PFSK-1 (cell line): ENCODE measurements at regions not wholly inside any gene's neighbourhood (a gene's known extent, or its start where the extent isn't known, plus 50 kb on each side); places are given as distances from the start of the nearest gene placed in this dataset.

Experiments used
- FOXP2 ChIP-seq: optimal IDR thresholded peaks from 2 replicates; pipeline ENCODE3; 2011; ENCODE audit warnings: borderline replicate concordance, control low read depth, inconsistent platforms; ENCODE audit not compliant: insufficient read depth; ENCODE audit errors: extremely low read length, extremely low read depth
- POLR2AphosphoS5 ChIP-seq: IDR thresholded peaks from 2 replicates; pipeline ENCODE4 v1.6.1; 2012; ENCODE audit warnings: low read depth, mild to moderate bottlenecking, control low read depth, low read length, moderate library complexity
- SIN3A ChIP-seq: IDR thresholded peaks from 2 replicates; pipeline ENCODE4 v1.6.1; 2012; ENCODE audit warnings: mild to moderate bottlenecking, low read length, moderate library complexity, borderline replicate concordance; ENCODE audit not compliant: insufficient read depth
- TAF1 ChIP-seq: IDR thresholded peaks from 2 replicates; pipeline ENCODE4 v1.6.1; 2012; ENCODE audit warnings: low read length, control low read depth, borderline replicate concordance; ENCODE audit not compliant: insufficient read depth
- TF ChIP-seq, protein P1 (sequence below), 2 experiments: IDR thresholded peaks; 2 replicates each; pipeline versions ENCODE4 v1.6.1 to v1.8.0; 2011 to 2012; ENCODE audit warnings: low read depth in 2 of 2, low read length in 2 of 2, control low read depth in 1 of 2, inconsistent platforms in 1 of 2, mild to moderate bottlenecking in 1 of 2, moderate library complexity in 1 of 2; ENCODE audit not compliant: insufficient read depth in 1 of 2

DNA sequence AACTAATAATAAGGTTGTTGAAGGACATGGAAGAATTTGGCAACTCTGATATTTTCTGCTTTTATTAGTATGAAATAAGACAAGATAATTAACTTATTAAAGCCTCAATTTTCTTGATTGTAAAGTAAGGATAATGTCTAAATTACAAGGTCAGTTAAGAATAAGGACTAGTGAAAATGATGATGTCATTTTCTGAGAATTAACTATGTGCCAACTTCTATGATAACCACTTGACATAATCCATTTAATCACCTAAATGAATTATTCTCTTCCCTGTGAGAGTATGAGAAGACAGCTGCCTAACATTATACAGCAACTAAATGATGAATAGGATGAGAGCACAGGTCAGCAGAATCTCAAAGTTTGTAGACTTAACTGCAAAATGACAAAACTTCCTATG lies 1153.4 kb upstream of the POT1 start:
- TF ChIP-seq, protein P1, sequence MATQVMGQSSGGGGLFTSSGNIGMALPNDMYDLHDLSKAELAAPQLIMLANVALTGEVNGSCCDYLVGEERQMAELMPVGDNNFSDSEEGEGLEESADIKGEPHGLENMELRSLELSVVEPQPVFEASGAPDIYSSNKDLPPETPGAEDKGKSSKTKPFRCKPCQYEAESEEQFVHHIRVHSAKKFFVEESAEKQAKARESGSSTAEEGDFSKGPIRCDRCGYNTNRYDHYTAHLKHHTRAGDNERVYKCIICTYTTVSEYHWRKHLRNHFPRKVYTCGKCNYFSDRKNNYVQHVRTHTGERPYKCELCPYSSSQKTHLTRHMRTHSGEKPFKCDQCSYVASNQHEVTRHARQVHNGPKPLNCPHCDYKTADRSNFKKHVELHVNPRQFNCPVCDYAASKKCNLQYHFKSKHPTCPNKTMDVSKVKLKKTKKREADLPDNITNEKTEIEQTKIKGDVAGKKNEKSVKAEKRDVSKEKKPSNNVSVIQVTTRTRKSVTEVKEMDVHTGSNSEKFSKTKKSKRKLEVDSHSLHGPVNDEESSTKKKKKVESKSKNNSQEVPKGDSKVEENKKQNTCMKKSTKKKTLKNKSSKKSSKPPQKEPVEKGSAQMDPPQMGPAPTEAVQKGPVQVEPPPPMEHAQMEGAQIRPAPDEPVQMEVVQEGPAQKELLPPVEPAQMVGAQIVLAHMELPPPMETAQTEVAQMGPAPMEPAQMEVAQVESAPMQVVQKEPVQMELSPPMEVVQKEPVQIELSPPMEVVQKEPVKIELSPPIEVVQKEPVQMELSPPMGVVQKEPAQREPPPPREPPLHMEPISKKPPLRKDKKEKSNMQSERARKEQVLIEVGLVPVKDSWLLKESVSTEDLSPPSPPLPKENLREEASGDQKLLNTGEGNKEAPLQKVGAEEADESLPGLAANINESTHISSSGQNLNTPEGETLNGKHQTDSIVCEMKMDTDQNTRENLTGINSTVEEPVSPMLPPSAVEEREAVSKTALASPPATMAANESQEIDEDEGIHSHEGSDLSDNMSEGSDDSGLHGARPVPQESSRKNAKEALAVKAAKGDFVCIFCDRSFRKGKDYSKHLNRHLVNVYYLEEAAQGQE (IDR thresholded peaks at IDR 0.05; ENCODE audit: insufficient read depth in 1 of 2, low read depth in 2 of 2, low read length in 2 of 2) = no peak
- no peak for TF ChIP-seq SIN3A
- TF ChIP-seq FOXP2 = no peak
- TF ChIP-seq POLR2AphosphoS5 = no peak
- no peak for TF ChIP-seq TAF1

DNA sequence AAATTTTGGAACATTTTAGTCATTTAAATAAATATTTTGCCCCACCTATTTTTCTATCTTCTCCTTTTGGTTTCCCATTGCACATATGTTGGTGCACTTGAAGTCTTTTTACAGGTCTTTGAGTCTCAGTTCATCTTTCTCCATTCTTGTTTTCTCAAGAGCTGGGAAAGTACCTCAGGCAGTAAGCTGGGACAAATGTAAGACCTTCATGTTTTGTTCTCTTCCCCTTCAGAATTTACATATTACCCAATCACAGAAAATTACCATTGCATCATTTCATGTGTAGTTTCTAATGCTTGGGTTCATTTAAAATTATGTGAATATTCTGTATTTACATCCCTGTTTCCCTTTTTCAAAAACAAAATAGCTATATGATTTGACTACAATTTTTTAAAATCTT lies 1150.0 kb upstream of the POT1 start:
- TF ChIP-seq FOXP2 = no peak
- no peak for TF ChIP-seq POLR2AphosphoS5
- TF ChIP-seq, protein P1 (IDR thresholded peaks at IDR 0.05; ENCODE audit: insufficient read depth in 1 of 2, low read depth in 2 of 2, low read length in 2 of 2) = no peak
- no peak for TF ChIP-seq SIN3A
- TF ChIP-seq TAF1 = no peak

DNA sequence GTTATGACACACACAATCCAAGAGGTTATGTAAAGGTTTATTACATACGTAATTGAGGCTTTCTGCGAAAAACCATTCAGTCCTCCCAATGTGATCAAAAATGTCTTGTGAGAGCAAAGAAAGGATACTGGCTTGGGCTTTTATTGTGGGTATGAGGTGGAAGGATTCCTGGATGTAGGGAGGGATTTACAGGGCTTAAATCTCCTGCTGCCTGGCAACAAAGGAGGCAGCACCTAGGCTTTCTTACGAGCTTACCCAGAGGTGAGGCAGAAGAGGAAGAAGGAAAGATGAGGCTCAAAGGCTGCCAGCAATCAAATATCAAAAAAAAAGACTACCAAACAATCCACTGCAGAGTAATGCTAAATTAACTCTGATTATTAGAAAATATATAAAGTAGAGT lies 1149.5 kb upstream of the POT1 start:
- TF ChIP-seq TAF1 (no peak), POLR2AphosphoS5 (no peak), SIN3A (no peak), FOXP2 (no peak)
- TF ChIP-seq, protein P1 (IDR thresholded peaks at IDR 0.05; ENCODE audit: insufficient read depth in 1 of 2, low read depth in 2 of 2, low read length in 2 of 2) = no peak

DNA sequence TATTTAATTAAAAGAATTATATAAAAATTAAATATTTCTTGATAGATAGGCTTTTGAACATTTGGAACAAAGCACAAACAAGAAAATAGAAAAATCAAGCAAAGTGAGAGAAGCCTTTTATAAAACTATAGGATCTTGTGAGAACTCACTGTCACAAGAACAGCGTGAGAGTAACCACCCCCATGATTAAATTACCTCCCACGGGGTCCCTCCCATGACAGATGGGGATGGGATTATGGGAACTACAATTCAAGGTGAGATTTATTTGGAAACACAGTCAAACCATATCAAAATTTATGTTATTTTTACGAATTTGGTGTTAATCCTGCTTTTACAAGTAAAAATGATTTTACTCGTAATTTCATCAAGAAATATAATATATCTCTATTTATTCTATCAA lies 1136.1 kb upstream of the POT1 start:
- TF ChIP-seq, protein P1 (IDR thresholded peaks at IDR 0.05; ENCODE audit: insufficient read depth in 1 of 2, low read depth in 2 of 2, low read length in 2 of 2) = no peak
- TF ChIP-seq POLR2AphosphoS5 (no peak), FOXP2 (no peak), TAF1 (no peak), SIN3A (no peak)

DNA sequence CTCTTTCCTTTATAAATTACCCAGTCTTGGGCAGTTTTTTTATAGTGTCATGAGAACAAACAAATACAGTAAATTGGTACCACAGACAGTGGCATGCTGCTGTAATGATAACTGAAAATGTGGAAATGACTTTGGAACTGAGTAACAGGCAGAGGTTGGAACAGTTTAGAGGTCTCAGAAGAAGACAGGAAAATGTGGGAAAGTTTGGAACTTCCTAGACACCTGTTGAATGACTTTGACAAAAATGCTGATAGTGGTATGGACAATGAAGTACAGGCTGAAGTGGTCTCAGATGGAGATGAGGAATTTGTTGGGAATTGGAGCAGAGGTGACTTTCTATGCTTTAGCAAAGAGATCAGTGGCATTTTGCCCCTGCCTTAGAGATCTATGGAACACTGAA lies 1128.4 kb upstream of the POT1 start:
- TF ChIP-seq POLR2AphosphoS5 (no peak), TAF1 (no peak), FOXP2 (no peak), SIN3A (no peak)
- TF ChIP-seq, protein P1 (IDR thresholded peaks at IDR 0.05; ENCODE audit: insufficient read depth in 1 of 2, low read depth in 2 of 2, low read length in 2 of 2) = no peak
